ENCODE measurements at regions not wholly inside any gene's neighbourhood (a gene's known extent, or its start where the extent isn't known, plus 50 kb on each side); places are given as distances from the start of the nearest gene placed in this dataset.

DNA sequence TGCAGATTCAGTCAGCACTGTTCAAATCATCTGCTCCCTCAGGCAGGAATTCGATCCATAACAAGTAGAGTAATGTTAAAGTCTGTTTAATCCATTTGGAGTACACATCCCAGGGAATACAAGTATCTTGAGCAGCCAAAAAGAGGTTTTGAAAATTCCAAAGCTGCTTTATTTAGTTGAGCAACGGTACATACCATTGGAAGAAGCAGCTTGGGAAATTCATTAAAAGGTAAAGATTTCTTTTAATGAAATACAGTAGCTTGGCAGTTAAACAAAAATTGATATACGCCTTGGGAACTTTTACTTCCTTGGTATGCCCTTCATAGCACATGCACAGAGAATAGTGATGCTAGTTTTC is 153.8 kb downstream of the LRIG3 start:
- no peak for DNase-seq
- H3K36me3 ChIP-seq: no peaks in the 10 kb centered on the region
- H3K4me1 ChIP-seq: no peaks in the 10 kb centered on the region
- H3K27me3 ChIP-seq: no peaks in the 10 kb centered on the region
- H3K4me3 ChIP-seq (ENCODE audit: low read depth, low read length): no peak overlapping the region
- no peaks in the 10 kb centered on the region for H3K9me3 ChIP-seq
- TF ChIP-seq, protein P1, sequence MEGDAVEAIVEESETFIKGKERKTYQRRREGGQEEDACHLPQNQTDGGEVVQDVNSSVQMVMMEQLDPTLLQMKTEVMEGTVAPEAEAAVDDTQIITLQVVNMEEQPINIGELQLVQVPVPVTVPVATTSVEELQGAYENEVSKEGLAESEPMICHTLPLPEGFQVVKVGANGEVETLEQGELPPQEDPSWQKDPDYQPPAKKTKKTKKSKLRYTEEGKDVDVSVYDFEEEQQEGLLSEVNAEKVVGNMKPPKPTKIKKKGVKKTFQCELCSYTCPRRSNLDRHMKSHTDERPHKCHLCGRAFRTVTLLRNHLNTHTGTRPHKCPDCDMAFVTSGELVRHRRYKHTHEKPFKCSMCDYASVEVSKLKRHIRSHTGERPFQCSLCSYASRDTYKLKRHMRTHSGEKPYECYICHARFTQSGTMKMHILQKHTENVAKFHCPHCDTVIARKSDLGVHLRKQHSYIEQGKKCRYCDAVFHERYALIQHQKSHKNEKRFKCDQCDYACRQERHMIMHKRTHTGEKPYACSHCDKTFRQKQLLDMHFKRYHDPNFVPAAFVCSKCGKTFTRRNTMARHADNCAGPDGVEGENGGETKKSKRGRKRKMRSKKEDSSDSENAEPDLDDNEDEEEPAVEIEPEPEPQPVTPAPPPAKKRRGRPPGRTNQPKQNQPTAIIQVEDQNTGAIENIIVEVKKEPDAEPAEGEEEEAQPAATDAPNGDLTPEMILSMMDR (IDR thresholded peaks at IDR 0.05; ENCODE audit: low read depth, low read length): no peak

DNA sequence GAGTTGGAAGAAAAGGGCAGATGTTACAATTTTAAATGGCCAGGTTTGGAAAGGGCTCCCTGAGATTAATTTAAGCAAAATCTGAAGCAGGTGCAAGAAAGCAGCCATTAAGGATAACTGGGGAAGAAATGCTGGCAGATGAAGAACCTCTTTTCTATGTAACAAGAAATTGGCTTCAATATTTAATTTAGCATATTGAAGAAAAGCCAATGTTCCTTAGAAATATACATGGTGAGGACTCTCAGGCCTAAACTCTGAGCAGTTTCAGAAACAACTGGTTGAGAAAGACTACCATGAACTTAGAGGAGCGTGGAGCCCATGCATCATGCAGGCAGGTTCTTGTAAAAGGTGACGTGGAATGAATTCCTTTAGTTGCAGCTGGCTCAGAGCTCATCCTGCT is 152.8 kb downstream of the LRIG3 start:
- no peaks in the 10 kb centered on the region for H3K9me3 ChIP-seq
- H3K27me3 ChIP-seq: no peaks in the 10 kb centered on the region
- DNase-seq: no peak
- TF ChIP-seq, protein P1 (IDR thresholded peaks at IDR 0.05; ENCODE audit: low read depth, low read length): no peak
- H3K36me3 ChIP-seq: no peaks in the 10 kb centered on the region
- no peak overlapping the region for H3K4me3 ChIP-seq (ENCODE audit: low read depth, low read length)
- H3K4me1 ChIP-seq: no peaks in the 10 kb centered on the region

DNA sequence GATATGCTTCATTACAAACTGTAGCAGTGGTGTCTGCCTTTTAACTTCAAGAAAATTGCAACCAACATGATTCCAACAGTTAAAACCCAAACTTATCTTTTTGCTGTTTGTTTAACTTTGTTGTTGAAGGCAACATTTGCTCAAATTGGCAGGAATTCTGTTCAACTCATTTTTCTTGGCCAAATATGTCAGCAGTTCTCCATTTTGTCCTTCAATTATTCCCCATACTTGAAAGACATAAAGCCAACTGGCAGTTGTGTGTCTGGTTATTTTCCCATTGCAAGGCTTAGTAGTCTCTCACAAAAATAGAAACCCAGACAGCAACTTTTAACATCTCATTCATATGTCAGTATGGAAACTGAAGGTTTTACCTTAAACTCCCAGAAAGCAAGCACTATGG is 146.3 kb downstream of the LRIG3 start:
- Histone ChIP-seq H3K4me1 (no peaks in the 10 kb centered on the region), H3K27me3 (no peaks in the 10 kb centered on the region), H3K9me3 (no peaks in the 10 kb centered on the region), H3K36me3 (no peaks in the 10 kb centered on the region), H3K4me3 (ENCODE audit: low read depth, low read length) (no peak overlapping the region)
- TF ChIP-seq, protein P1 (IDR thresholded peaks at IDR 0.05; ENCODE audit: low read depth, low read length): no peak
- DNase-seq: no peak

DNA sequence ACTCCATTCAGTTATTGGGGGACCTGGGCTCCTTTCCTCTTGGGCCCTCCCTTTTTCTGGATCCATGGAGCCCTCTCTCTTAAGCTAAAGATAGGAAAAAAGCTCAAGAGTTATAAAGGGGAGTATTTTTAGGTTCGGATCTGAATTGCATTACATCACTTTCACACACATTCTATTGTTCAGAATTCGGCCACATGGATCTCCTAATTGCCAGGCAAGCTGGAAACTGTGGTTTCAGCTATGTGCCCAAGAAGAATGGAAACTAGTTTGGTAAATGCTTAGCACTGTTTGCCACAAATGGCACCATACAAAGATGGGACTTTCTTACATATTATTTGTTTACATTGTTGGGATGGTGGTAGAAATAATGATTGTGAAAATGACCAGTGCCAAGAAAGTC is 145.6 kb downstream of the LRIG3 start:
- Histone ChIP-seq H3K9me3 (no peaks in the 10 kb centered on the region), H3K4me3 (ENCODE audit: low read depth, low read length) (no peak overlapping the region), H3K36me3 (no peaks in the 10 kb centered on the region), H3K27me3 (no peaks in the 10 kb centered on the region), H3K4me1 (no peaks in the 10 kb centered on the region)
- TF ChIP-seq, protein P1 (IDR thresholded peaks at IDR 0.05; ENCODE audit: low read depth, low read length): no peak
- DNase-seq: no peak

DNA sequence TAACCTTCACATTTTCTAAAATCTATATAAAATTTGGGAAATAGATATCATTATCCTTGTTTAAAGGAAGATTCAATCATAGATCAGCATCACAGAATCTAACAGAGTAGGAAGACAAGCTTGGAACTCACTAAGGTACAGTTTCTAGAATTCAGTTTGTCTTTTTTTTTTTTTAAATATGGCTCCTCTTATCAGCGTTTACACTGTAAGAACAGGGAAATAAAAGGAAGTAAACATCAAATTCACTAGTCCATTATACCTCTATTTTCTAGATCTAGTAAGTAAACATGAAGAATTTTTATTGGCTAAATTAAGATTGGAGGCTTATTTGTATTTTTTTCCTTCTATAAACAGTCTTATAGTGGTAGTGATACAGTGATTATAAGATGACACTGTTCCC is 144.9 kb downstream of the LRIG3 start:
- H3K27me3 ChIP-seq: no peaks in the 10 kb centered on the region
- no peak for DNase-seq
- H3K4me3 ChIP-seq (ENCODE audit: low read depth, low read length): no peak overlapping the region
- no peaks in the 10 kb centered on the region for H3K9me3 ChIP-seq
- TF ChIP-seq, protein P1 (IDR thresholded peaks at IDR 0.05; ENCODE audit: low read depth, low read length): no peak
- H3K4me1 ChIP-seq: no peaks in the 10 kb centered on the region
- H3K36me3 ChIP-seq: no peaks in the 10 kb centered on the region

DNA sequence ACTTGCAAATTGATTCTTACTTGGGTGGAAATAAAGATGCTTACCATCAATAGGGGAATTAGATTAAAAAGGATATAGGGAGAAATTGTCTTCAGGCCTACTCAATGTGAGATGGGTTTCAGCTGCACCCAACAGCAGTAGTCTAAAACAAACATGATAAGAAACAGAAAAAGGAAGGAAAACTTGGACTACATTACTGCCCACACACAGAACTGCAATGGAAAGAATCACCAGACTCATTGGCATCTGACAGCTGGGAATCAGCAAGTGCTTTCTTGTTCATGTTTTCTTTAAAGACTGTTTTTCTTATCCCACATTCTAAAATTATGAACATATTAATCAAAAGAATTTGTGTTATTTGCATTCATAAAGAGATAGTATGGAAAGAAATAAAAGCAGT is 144.2 kb downstream of the LRIG3 start:
- Histone ChIP-seq H3K9me3 (no peaks in the 10 kb centered on the region), H3K4me1 (no peaks in the 10 kb centered on the region), H3K4me3 (ENCODE audit: low read depth, low read length) (no peak overlapping the region), H3K36me3 (no peaks in the 10 kb centered on the region), H3K27me3 (no peaks in the 10 kb centered on the region)
- DNase-seq: no peak
- TF ChIP-seq, protein P1 (IDR thresholded peaks at IDR 0.05; ENCODE audit: low read depth, low read length): no peak

All from BE2C (cell line).